GM18498 (cell line): ENCODE measurements at regions not wholly inside any gene's neighbourhood (a gene's known extent, or its start where the extent isn't known, plus 50 kb on each side); places are given as distances from the start of the nearest gene placed in this dataset.
"Not testable (repeated sequence)": the region's sequence is repeated elsewhere in the genome, so short reads cannot be mapped to it uniquely, and the experiment has no call there.

Source experiments
- ATAC-seq: cut with Tn5 transposase; IDR thresholded peaks from one replicate; pipeline ENCODE4 v1.9.1; 2021; ENCODE audit warnings: mild to moderate bottlenecking, moderate library complexity; ENCODE audit not compliant: unreplicated experiment

GRCh38 chr3:88000853-88001252 is 58.0 kb downstream of the CGGBP1 start:
- no peak for ATAC-seq

DNA sequence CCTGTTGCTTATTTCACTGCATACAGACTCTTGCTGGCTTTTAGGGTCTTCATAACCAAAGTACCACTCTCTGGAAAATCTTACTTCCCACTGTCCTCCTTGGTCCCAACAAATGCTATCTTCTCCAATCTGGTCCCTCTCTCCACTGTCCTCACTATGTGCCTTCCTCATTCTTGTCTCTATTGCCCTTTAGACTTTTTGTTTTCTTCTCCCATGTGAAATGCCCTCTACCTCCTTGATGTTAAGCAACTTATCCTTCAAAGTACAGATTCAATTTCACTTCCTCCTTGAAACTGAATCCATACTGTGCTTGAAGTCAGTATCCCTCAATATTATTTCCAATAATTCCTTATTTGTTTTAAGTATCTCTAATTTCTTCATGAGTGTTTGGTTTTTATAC is 60.8 kb downstream of the CGGBP1 start:
- ATAC-seq = no peak

- peak; percentile 89 for ATAC-seq
These were observed 61.5 kb downstream of the CGGBP1 start for GRCh38 chr3:87997298-87997697.

GRCh38 chr3:87996882-87997281 is 61.9 kb downstream of the CGGBP1 start:
- no peak for ATAC-seq

DNA sequence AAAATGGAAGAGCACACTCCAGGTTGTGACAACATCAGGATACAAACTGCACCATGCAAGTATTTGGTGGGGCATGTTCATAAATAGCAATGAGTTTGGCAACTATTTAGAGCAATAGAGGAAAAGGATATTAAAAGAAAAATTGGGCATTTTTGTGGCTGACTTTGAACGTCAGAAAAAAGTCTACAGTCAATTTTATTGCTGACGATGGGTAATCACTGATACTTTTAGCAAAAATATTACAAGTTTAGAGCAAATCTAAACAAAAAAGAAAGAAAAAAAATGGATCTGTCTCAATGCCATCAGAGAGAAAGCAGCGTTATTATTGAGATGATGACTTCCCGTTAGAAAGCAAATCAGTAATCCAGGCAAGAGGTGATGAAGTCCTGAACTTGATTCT is 65.2 kb downstream of the CGGBP1 start:
- ATAC-seq = no peak

- no peak for ATAC-seq
These were observed 70.9 kb downstream of the CGGBP1 start for GRCh38 chr3:87987952-87988351.

- ATAC-seq = no peak
These were observed 76.4 kb downstream of the CGGBP1 start for GRCh38 chr3:87982421-87982820.

DNA sequence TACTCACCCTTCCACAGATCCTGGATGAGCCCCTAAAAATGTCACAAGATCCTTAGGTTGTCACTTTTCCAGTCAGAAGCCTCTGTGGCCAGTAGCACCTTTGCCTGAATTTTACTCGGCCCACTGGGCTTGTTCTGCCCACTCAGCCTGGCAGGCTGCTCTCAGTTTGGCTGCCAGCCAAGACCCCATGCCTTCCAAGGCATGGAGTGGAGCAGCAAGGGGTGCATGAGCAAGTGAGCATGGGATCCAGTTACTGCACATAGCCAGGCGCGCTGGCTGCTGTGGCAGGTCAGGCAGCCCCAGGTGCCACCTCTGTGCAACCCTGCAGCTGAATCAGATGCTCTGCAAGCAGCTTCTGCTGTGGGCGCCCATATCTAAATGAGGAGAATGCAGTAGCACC is 79.3 kb downstream of the CGGBP1 start:
- ATAC-seq = no peak

GRCh38 chr3:87977765-87978164 is 81.0 kb downstream of the CGGBP1 start:
- ATAC-seq = no peak

DNA sequence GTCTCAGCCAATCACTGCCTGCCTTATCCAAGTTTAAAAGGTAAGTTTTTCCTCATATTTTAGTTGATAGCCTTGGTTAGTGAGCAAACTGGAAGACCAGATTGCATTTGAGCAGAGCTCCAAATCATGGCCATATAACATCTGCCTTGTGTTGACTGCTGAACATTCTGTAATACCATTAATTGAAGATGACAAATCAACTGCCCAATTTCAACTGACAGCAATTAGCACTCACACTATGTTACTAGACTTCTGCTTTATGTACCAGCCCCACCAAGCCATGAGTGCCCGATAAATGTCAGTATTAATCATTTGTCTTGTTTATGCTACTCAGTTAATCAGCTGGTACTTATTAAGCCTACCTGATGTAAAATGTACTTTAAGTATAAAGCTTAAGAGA is 83.1 kb downstream of the CGGBP1 start:
- ATAC-seq = no peak

GRCh38 chr3:87973906-87974305 is 84.9 kb downstream of the CGGBP1 start:
- ATAC-seq = no peak

- no peak for ATAC-seq
These were observed 89.2 kb downstream of the CGGBP1 start for GRCh38 chr3:87969620-87970019.

DNA sequence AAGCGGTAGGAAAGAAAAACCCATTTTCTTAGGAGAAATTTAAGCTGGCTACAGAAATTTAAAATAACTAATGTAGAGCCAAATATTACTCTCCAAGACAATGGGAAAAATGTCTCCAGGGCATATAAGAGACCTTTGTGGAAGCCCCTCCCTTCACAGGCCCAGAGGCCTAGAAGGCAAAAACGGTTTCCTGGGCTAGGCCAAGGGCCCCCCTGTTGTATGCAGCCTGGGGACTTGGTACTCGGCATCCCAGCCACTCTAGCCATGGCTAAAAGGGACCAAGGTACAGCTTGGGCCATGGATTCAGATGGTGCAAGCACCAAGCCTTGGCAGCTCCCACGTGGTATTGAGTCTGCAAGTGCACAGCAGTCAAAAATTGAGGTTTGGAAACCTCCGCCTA is 90.1 kb downstream of the CGGBP1 start:
- no peak for ATAC-seq

DNA sequence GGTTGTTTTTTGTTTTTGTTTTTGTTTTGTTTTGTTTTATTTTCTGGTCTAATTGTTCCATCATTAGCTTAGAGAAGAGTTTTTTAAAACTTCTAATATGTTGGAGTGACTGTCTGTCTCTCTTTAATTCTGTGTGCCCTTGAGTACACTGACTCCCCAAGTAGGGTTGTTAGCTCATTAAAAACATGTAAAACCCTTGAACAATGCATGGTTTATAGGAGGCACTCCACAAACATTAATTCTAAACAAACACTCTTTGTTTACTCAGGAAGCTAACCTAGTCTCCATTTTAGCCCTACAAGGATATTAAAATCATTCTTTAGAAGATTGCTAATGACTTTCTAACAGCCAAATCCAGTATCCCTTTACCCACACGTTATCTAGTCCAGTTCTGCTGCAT is 100.5 kb downstream of the CGGBP1 start:
- ATAC-seq = no peak

DNA sequence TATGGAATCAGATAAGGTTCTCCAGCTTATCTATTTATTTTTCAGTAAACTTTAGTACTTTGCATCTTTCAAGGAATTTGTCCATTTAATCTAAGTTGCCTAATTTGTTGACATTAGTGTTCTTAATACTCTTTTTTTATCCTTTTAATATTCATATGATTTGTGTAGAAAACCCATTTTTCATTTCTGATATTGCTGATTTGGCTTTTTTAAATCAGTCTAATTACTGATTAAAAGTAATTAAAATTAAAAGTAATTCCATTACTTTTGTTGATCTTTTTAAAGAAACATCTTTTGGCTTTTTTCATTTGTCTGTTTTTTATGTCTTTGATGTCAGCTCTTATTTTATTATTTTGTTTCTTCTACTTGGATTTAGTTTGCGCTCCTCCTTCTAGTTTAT is 101.2 kb downstream of the CGGBP1 start:
- no peak for ATAC-seq

- ATAC-seq = peak; percentile 70
These were observed 109.0 kb downstream of the CGGBP1 start for GRCh38 chr3:87949879-87950208.

GRCh38 chr3:87949189-87949878 is 109.5 kb downstream of the CGGBP1 start:
- peak; percentile 93 for ATAC-seq

DNA sequence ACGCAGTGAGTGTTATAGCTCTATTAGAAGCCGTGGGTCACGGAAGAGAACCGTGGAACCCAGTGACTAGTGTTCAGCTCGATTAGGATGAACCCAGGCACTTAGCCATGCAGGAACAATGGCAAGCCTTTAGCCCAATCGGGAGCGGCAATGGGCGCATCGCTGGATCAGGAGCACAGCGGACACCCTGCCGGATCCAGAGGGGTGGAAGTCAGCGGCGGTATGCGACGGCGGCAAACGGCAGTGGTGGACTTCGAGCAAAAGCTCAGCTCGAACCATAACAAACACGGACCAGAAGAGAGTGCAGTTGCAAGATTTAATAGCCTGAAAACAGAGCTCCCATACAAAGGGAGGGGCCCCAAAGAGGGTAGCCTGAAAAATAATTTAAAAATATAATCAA is 112.8 kb downstream of the CGGBP1 start:
- not testable (repeated sequence) for ATAC-seq

DNA sequence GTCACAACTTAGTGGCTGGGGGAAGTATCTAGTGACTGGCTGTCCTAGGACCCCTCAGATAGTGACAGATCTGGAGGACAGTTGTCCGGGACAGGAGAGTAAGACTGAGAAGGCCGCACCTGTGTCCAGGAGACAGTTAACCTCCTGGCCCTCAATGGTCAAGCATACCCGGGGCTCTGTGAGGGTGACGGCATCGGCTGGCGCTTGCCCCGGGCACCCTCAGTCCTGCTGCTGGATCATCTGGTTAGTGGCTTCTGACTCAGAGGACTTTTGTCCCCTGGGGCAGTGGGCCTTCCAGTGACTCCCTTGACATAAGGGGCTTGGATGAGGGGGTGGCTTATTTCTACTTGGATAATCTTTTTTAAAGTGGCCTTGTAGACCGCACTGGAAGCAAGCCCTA is 116.5 kb downstream of the CGGBP1 start:
- not testable (repeated sequence) for ATAC-seq

DNA sequence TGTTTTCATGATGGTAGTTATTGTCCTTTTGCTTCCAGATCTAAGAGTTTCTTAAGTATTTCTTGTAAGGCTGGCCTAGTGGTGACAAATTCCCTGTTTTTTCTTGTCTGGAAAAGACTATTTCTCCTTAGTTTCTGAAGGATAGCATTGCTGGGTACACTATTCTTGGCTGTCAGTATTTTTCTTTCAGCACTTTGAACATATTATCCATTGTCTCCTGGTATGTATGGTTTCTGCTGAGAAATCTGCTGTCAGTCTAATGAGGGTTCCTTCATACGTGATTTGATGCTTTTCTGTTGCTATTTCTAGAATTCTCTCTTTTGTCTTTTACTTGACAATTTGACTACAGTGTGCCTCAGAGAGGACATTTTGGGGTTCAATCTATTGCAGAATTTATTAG is 134.3 kb downstream of the CGGBP1 start:
- ATAC-seq = no peak

DNA sequence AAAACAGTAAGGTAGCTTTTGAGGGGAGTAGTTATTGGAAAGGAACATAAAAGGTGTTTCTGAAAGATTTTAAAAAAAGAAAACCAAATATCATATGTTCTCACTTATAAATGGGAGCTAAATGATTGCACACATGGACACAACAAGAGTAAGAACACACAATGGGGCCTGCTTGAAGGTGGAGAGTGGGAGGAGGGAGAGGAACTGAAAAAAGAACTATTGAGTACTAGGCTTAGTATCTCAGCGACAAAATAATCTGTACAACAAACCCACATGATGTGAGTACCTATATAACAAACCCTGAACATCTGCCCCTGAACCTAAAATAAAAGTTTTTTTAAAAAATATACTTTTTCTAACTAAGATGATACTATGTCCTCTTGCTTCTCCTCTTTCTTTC is 138.3 kb downstream of the CGGBP1 start:
- no peak for ATAC-seq

DNA sequence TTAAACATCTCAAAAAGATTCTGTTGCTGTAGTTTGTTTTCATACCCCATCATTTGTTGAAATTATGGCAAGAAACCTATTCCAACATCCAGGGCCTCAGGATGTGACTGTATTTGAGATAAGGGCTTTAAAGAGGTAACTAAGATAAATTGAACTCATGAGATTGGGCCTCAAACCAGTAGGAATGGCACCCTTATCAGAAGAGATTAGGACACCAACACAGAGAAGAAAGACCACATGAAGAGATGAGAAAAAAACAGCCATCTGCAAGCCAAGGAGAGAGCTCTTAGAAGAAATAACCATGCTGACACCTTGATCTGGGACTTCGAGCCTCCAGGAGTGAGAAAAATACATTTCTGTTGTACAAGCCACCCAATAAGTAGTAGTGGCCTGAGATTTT is 157.7 kb downstream of the CGGBP1 start:
- no peak for ATAC-seq

GRCh38 chr3:87900061-87900460 is 158.7 kb downstream of the CGGBP1 start:
- no peak for ATAC-seq
